Germinal center (tissue), 1 donor: ENCODE measurements at regions not wholly inside any gene's neighbourhood (a gene's known extent, or its start where the extent isn't known, plus 50 kb on each side); places are given as distances from the start of the nearest gene placed in this dataset.

Source experiments
- DNase-seq: peaks from one replicate; pipeline ENCODE4 v3.0.0; 2012; ENCODE audit warnings: mixed read lengths, low spot score

GRCh38 chrX:42096265-42096920 lies 173.0 kb upstream of the CASK start:
- no peak for DNase-seq

- DNase-seq = no peak
Measured at GRCh38 chrX:42094218-42094617, 170.9 kb upstream of the CASK start.

- DNase-seq = no peak
Measured at GRCh38 chrX:42093756-42094155, 170.4 kb upstream of the CASK start.

GRCh38 chrX:42090395-42090794 lies 167.0 kb upstream of the CASK start:
- no peak for DNase-seq

- no peak for DNase-seq
Measured at GRCh38 chrX:42089031-42089430, 165.7 kb upstream of the CASK start.

GRCh38 chrX:42087960-42088359 lies 164.6 kb upstream of the CASK start:
- DNase-seq = no peak

GRCh38 chrX:42085836-42086235 lies 162.5 kb upstream of the CASK start:
- DNase-seq = no peak

GRCh38 chrX:42079968-42080367 lies 156.6 kb upstream of the CASK start:
- no peak for DNase-seq

- no peak for DNase-seq
Measured at GRCh38 chrX:42077675-42078074, 154.3 kb upstream of the CASK start.

- DNase-seq = no peak
Measured at GRCh38 chrX:42075032-42075431, 151.7 kb upstream of the CASK start.

GRCh38 chrX:42073448-42073847 lies 150.1 kb upstream of the CASK start:
- no peak for DNase-seq

- no peak for DNase-seq
Measured at GRCh38 chrX:42070866-42071265, 147.5 kb upstream of the CASK start.

- no peak for DNase-seq
Measured at GRCh38 chrX:42054256-42054655, 130.9 kb upstream of the CASK start.

GRCh38 chrX:42050345-42050744 lies 127.0 kb upstream of the CASK start:
- no peak for DNase-seq

GRCh38 chrX:42047886-42048285 lies 124.5 kb upstream of the CASK start:
- no peak for DNase-seq

- no peak for DNase-seq
Measured at GRCh38 chrX:42028109-42028508, 104.8 kb upstream of the CASK start.

- no peak for DNase-seq
Measured at GRCh38 chrX:42027367-42028000, 104.1 kb upstream of the CASK start.

- DNase-seq = no peak
Measured at GRCh38 chrX:42025861-42026260, 102.5 kb upstream of the CASK start.

- DNase-seq = no peak
Measured at GRCh38 chrX:42023122-42023521, 99.8 kb upstream of the CASK start.

- DNase-seq = no peak
Measured at GRCh38 chrX:42022158-42022557, 98.8 kb upstream of the CASK start.

- no peak for DNase-seq
Measured at GRCh38 chrX:42021058-42021457, 97.7 kb upstream of the CASK start.

GRCh38 chrX:42020225-42020624 lies 96.9 kb upstream of the CASK start:
- no peak for DNase-seq

GRCh38 chrX:42017971-42018370 lies 94.6 kb upstream of the CASK start:
- no peak for DNase-seq

GRCh38 chrX:42000836-42001235 lies 77.5 kb upstream of the CASK start:
- no peak for DNase-seq
